H9 (cell line): ENCODE measurements at regions not wholly inside any gene's neighbourhood (a gene's known extent, or its start where the extent isn't known, plus 50 kb on each side); places are given as distances from the start of the nearest gene placed in this dataset.

Experiments used
- DNase-seq: peaks from one replicate; pipeline ENCODE4 v3.0.0-alpha.2; 2017
- H2AFZ ChIP-seq: one replicate; pipeline ENCODE4 v1.6.1; 2013; ENCODE audit warnings: mild to moderate bottlenecking, low read length, control low read depth, moderate library complexity
- H2AK5ac ChIP-seq: 2 replicates; pipeline ENCODE4 v1.6.1; 2013; ENCODE audit warnings: low read length, control low read depth, mixed read lengths; ENCODE audit not compliant: insufficient read length
- H2BK120ac ChIP-seq: one replicate; pipeline ENCODE4 v1.6.1; 2013; ENCODE audit warnings: low read depth, mild to moderate bottlenecking, low read length, control low read depth, inconsistent platforms; ENCODE audit not compliant: poor library complexity, severe bottlenecking
- H2BK12ac ChIP-seq: 2 replicates; pipeline ENCODE4 v1.6.1; 2013; ENCODE audit warnings: low read length, control low read depth, mixed read lengths, low read depth; ENCODE audit not compliant: insufficient read length
- H2BK15ac ChIP-seq: 2 replicates; pipeline ENCODE4 v1.6.1; 2013; ENCODE audit warnings: low read depth, low read length, control low read depth
- H2BK20ac ChIP-seq: one replicate; pipeline ENCODE4 v1.6.1; 2013; ENCODE audit warnings: low read depth, mild to moderate bottlenecking, low read length, control low read depth, inconsistent platforms; ENCODE audit not compliant: poor library complexity, severe bottlenecking
- H2BK5ac ChIP-seq: 2 replicates; pipeline ENCODE4 v1.6.1; 2013; ENCODE audit warnings: low read length, control low read depth, mixed read lengths; ENCODE audit not compliant: insufficient read length
- H3K14ac ChIP-seq: 2 replicates; pipeline ENCODE4 v1.6.1; 2013; ENCODE audit warnings: low read length, control low read depth; ENCODE audit not compliant: insufficient read depth
- H3K18ac ChIP-seq: 2 replicates; pipeline ENCODE4 v1.6.1; 2013; ENCODE audit warnings: low read depth, mild to moderate bottlenecking, mixed read lengths, low read length, control low read depth; ENCODE audit not compliant: insufficient read length
- H3K23ac ChIP-seq: 2 replicates; pipeline ENCODE4 v1.6.1; 2013; ENCODE audit warnings: low read length, control low read depth, mixed read lengths, low read depth; ENCODE audit not compliant: insufficient read length
- H3K23me2 ChIP-seq: 2 replicates; pipeline ENCODE4 v1.6.1; 2013; ENCODE audit warnings: low read depth, mild to moderate bottlenecking, mixed read lengths, low read length, control low read depth; ENCODE audit not compliant: insufficient read length, poor library complexity, severe bottlenecking
- H3K27ac ChIP-seq: 2 replicates; pipeline ENCODE4 v1.5.1; 2013; ENCODE audit warnings: low read length, control low read depth, mixed read lengths, low read depth; ENCODE audit not compliant: insufficient read length
- H3K27me3 ChIP-seq: 2 replicates; pipeline ENCODE4 v1.6.1; 2013; ENCODE audit warnings: low read length, control low read depth, inconsistent platforms; ENCODE audit not compliant: insufficient read depth
- H3K4ac ChIP-seq: 2 replicates; pipeline ENCODE4 v1.6.1; 2013; ENCODE audit warnings: low read depth, mild to moderate bottlenecking, control low read depth, inconsistent platforms, low read length, moderate library complexity
- H3K4me1 ChIP-seq: 2 replicates; pipeline ENCODE4 v1.6.1; 2013; ENCODE audit warnings: low read length, control low read depth, inconsistent platforms; ENCODE audit not compliant: insufficient read depth
- H3K4me2 ChIP-seq: 2 replicates; pipeline ENCODE4 v1.6.1; 2013; ENCODE audit warnings: low read length, control low read depth, mixed read lengths; ENCODE audit not compliant: insufficient read length, insufficient read depth
- H3K56ac ChIP-seq: 2 replicates; pipeline ENCODE4 v1.6.1; 2013; ENCODE audit warnings: low read depth, mild to moderate bottlenecking, mixed read lengths, low read length, control low read depth; ENCODE audit not compliant: insufficient read length
- H3K79me1 ChIP-seq: 2 replicates; pipeline ENCODE4 v1.6.1; 2013; ENCODE audit warnings: low read depth, mild to moderate bottlenecking, moderate library complexity, low read length, control low read depth, inconsistent platforms; ENCODE audit not compliant: insufficient read depth, poor library complexity, severe bottlenecking
- H3K79me2 ChIP-seq: 2 replicates; pipeline ENCODE4 v1.6.1; 2013; ENCODE audit warnings: low read length, control low read depth, inconsistent platforms; ENCODE audit not compliant: insufficient read depth
- H3K9ac ChIP-seq: 2 replicates; pipeline ENCODE4 v1.6.1; 2013; ENCODE audit warnings: low read length, control low read depth, mixed read lengths; ENCODE audit not compliant: insufficient read length; ENCODE audit errors: extremely low read depth
- H3K9me3 ChIP-seq: one replicate; pipeline ENCODE4 v1.6.1; 2013; ENCODE audit warnings: low read depth, low read length, inconsistent platforms; ENCODE audit not compliant: control insufficient read depth
- H3T11ph ChIP-seq: one replicate; pipeline ENCODE4 v1.6.1; 2013; ENCODE audit warnings: mild to moderate bottlenecking, low read length, control low read depth, inconsistent platforms
- H4K20me1 ChIP-seq: one replicate; pipeline ENCODE4 v1.6.1; 2013; ENCODE audit not compliant: control insufficient read depth, insufficient read length, insufficient read depth
- H4K5ac ChIP-seq: 2 replicates; pipeline ENCODE4 v1.6.1; 2013; ENCODE audit warnings: low read depth, mild to moderate bottlenecking, mixed read lengths, low read length, control low read depth; ENCODE audit not compliant: insufficient read length
- H4K8ac ChIP-seq: replicated peaks from 2 replicates; pipeline ENCODE4 v1.6.1; 2013; ENCODE audit warnings: low read length, control low read depth, mixed read lengths, low read depth; ENCODE audit not compliant: insufficient read length
- H4K91ac ChIP-seq: 2 replicates; pipeline ENCODE4 v1.6.1; 2013; ENCODE audit warnings: low read depth, mild to moderate bottlenecking, moderate library complexity, mixed read lengths, low read length, control low read depth; ENCODE audit not compliant: insufficient read length
- H3K27ac Mint-ChIP-seq, 3 experiments: 2 replicates in 2 of 3; 3 replicates in 1 of 3; pipeline ENCODE4 v1.8.0; 2020 to 2021; ENCODE audit warnings: mixed read lengths in 3 of 3, mild to moderate bottlenecking in 1 of 3, moderate library complexity in 1 of 3
- H3K27me3 Mint-ChIP-seq: 2 replicates; pipeline ENCODE4 v1.8.0; 2021; ENCODE audit warnings: low read depth, mild to moderate bottlenecking, moderate library complexity, mixed read lengths
- H3K36me3 Mint-ChIP-seq, 3 experiments: 2 replicates in 2 of 3; 3 replicates in 1 of 3; pipeline ENCODE4 v1.8.0; 2020 to 2021; ENCODE audit warnings: low read depth in 3 of 3, mixed read lengths in 3 of 3; ENCODE audit not compliant: insufficient read depth in 1 of 3
- H3K4me1 Mint-ChIP-seq, 2 experiments: 2 replicates each; pipeline ENCODE4 v1.8.0; 2020; ENCODE audit warnings: mixed read lengths in 2 of 2
- H3K4me3 Mint-ChIP-seq, 2 experiments: 2 replicates in 1 of 2; 3 replicates in 1 of 2; pipeline ENCODE4 v1.8.0; 2020 to 2021; ENCODE audit warnings: mild to moderate bottlenecking in 2 of 2, mixed read lengths in 2 of 2, moderate library complexity in 1 of 2
- H3K9me3 Mint-ChIP-seq, 2 experiments: 2 replicates in 1 of 2; 3 replicates in 1 of 2; pipeline ENCODE4 v1.8.0; 2020; ENCODE audit warnings: mild to moderate bottlenecking in 2 of 2, mixed read lengths in 2 of 2, moderate library complexity in 1 of 2
- CTCF ChIP-seq: fragments of 200-600 bp; sonication (generic); conservative IDR thresholded peaks from 3 replicates; pipeline ENCODE4 v1.8.0; 2021; ENCODE audit warnings: antibody characterized with exemption, mild to moderate bottlenecking
- WGBS: extraction: QIAGEN DNeasy Blood & Tissue Kit; methylation state at CpG from one replicate; pipeline ENCODE4 v1.1.7; 2013; ENCODE audit warnings: missing lambda C conversion rate, low lambda C conversion rate, mixed read lengths; ENCODE audit not compliant: insufficient read length; ENCODE audit errors: extremely low coverage; 5-methylcytosine and 5-hydroxymethylcytosine counted together

DNA sequence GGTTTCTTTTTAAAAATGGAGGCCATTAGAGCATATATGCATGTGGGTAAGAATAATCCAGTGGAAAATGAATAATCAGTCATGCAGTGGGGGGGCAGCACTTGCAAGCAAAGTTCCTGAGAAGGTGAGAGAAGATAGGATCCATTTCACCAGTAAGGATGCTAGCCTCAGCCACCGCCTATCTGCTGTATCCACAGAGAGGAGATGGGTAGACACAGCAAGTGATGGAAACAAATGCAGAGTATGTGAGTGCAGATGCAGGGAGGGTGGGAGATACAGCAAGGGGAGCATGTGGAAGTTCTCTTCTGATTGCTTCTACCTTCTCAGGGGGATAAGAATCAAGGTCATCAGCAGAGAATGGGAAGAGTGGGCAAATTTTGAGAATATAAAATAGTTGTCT lies 171.4 kb upstream of the PDE1C start:
- Mint-ChIP-seq H3K4me3 (no peak overlapping the region), H3K27me3 (no peaks in the 10 kb centered on the region; the same call in none of the 2 replicates), H3K4me1 (peaks cover 0 to 3% of the 10 kb centered on the region in 2 experiments; a peak in 2 of 4 replicates), H3K36me3 (no peaks in the 10 kb centered on the region), H3K9me3 (no peaks in the 10 kb centered on the region), H3K27ac (no peak overlapping the region)
- Histone ChIP-seq H4K91ac (no peak overlapping the region), H2BK15ac (no peak overlapping the region), H2BK120ac (no peak overlapping the region), H3K79me2 (no peaks in the 10 kb centered on the region), H3K4me1 (no peaks in the 10 kb centered on the region), H3K23me2 (no peaks in the 10 kb centered on the region), H3K79me1 (no peaks in the 10 kb centered on the region), H2AFZ (no peak overlapping the region), H2AK5ac (no peak overlapping the region), H3K9me3 (no peaks in the 10 kb centered on the region), H2BK12ac (no peak overlapping the region), H3K4me2 (no peak overlapping the region), H3K56ac (no peak overlapping the region), H4K8ac (no peak overlapping the region), H3K27ac (no peak overlapping the region), H3K27me3 (no peaks in the 10 kb centered on the region), H3K4ac (no peak overlapping the region), H2BK5ac (no peak overlapping the region), H4K5ac (no peak overlapping the region), H3T11ph (no peak overlapping the region), H4K20me1 (no peaks in the 10 kb centered on the region), H3K14ac (no peak overlapping the region), H2BK20ac (no peak overlapping the region), H3K18ac (no peak overlapping the region), H3K23ac (no peak overlapping the region), H3K9ac (no peak overlapping the region)
- TF ChIP-seq CTCF, result no peak
- no peak for DNase-seq
- WGBS, result no CpG with 5 or more reads among the region's 1 CpG
